HCT116 (cell line): ENCODE measurements at regions not wholly inside any gene's neighbourhood (a gene's known extent, or its start where the extent isn't known, plus 50 kb on each side); places are given as distances from the start of the nearest gene placed in this dataset.

Source experiments
- ATAC-seq: fragments of 200-7000 bp; cut with Tn5 transposase; 2 replicates; pipeline ENCODE4 v1.9.1; 2020; ENCODE audit warnings: mild to moderate bottlenecking, moderate library complexity
- BruUV-seq: library from RNA; stranded (reverse); fragments of 400-500 nt; replicated peaks from 2 replicates; lab custom pipeline; 2021; lab: Mats Ljungman, UMichigan
- CTCF ChIA-PET: fragments of 300-600 bp; sonication (Branson Sonifier 250); formaldehyde crosslinking; loops from one replicate; lab custom pipeline; 2021; ENCODE audit warnings: antibody characterized with exemption; lab: Charles Lee
- POLR2A ChIA-PET: fragments of 300-600, 350-600 bp; sonication (Branson Sonifier 250); formaldehyde crosslinking; loops from one replicate; lab custom pipeline; 2021; ENCODE audit warnings: antibody characterized with exemption; lab: Charles Lee
- RAD21 ChIA-PET, 2 experiments: fragments of 300-600 bp; sonication (Branson Sonifier 250); formaldehyde crosslinking; loops; one replicate each; lab custom pipeline; 2023; ENCODE audit warnings: low total read pairs in 2 of 2; ENCODE audit not compliant: uncharacterized antibody in 2 of 2, unreplicated experiment in 2 of 2, low non-redundant PET in 1 of 2; lab: Charles Lee
- DNase-seq: peaks from one replicate; pipeline ENCODE4 v3.0.0-alpha.2; 2010; ENCODE audit warnings: low read depth, low spot score
- H2AFZ ChIP-seq: fragments of 200-600 bp; shearing (Covaris generic), sonication (generic); 2 replicates; pipeline ENCODE4 v1.6.1; 2017; ENCODE audit warnings: low read depth, mixed run types, mixed read lengths, antibody characterized with exemption, low read length; ENCODE audit not compliant: poor library complexity, severe bottlenecking
- H3K27ac ChIP-seq: 2 replicates; pipeline ENCODE4 v1.5.1; 2012; ENCODE audit warnings: low read depth, low read length
- H3K27me3 ChIP-seq: fragments of 200-600 bp; sonication (generic); 2 replicates; pipeline ENCODE4 v1.6.1; 2016; ENCODE audit warnings: mixed run types, low read length, mixed read lengths; ENCODE audit not compliant: insufficient read depth
- H3K36me3 ChIP-seq, 2 experiments: fragments of 200-500 bp in 1 of 2; fragments of 200-600 bp in 1 of 2; sonication (Bioruptor generic) in 1 of 2; sonication (generic) in 1 of 2; 2 replicates each; pipeline versions ENCODE4 v1.5.1 to v1.6.1; 2014 to 2016; ENCODE audit warnings: low read length in 2 of 2, inconsistent platforms in 1 of 2, mixed read lengths in 1 of 2, mixed run types in 1 of 2; ENCODE audit not compliant: insufficient read depth in 2 of 2, control insufficient read depth in 1 of 2
- H3K4me1 ChIP-seq, 2 experiments: fragments of 200-600 bp in 1 of 2; sonication (generic) in 1 of 2; 2 replicates each; pipeline versions ENCODE4 v1.5.1 to v1.6.1; 2012 to 2017; ENCODE audit warnings: low read length in 2 of 2, inconsistent platforms in 1 of 2, mild to moderate bottlenecking in 1 of 2, mixed read lengths in 1 of 2, mixed run types in 1 of 2, moderate library complexity in 1 of 2; ENCODE audit not compliant: insufficient read depth in 2 of 2, control insufficient read depth in 1 of 2
- H3K4me2 ChIP-seq: fragments of 200-600 bp; sonication (generic); 2 replicates; pipeline ENCODE4 v1.6.1; 2017; ENCODE audit warnings: mixed run types, low read length, mixed read lengths
- H3K4me3 ChIP-seq, 2 experiments: fragments of 200-600 bp in 1 of 2; sonication (generic) in 1 of 2; replicated peaks in 1 of 2; 2 replicates each; pipeline ENCODE4 v1.5.1; 2011 to 2016; ENCODE audit warnings: low read length in 2 of 2, control low read depth in 1 of 2, low read depth in 1 of 2, mild to moderate bottlenecking in 1 of 2, mixed read lengths in 1 of 2, mixed run types in 1 of 2
- H3K79me2 ChIP-seq: fragments of 200-600 bp; sonication (generic); 2 replicates; pipeline ENCODE4 v1.6.1; 2017; ENCODE audit warnings: mild to moderate bottlenecking, mixed run types, low read length, moderate library complexity, mixed read lengths; ENCODE audit not compliant: insufficient read depth
- H3K9ac ChIP-seq: fragments of 200-600 bp; sonication (generic); 2 replicates; pipeline ENCODE4 v1.6.1; 2016; ENCODE audit warnings: low read length, mixed read lengths
- H3K9me2 ChIP-seq: fragments of 200-600 bp; sonication (generic), shearing (Covaris generic); 2 replicates; pipeline ENCODE4 v1.6.1; 2017; ENCODE audit warnings: mixed run types, mild to moderate bottlenecking, moderate library complexity; ENCODE audit not compliant: insufficient read depth
- H3K9me3 ChIP-seq, 2 experiments: fragments of 200-500 bp in 1 of 2; fragments of 200-600 bp in 1 of 2; sonication (Bioruptor generic) in 1 of 2; sonication (generic) in 1 of 2; 2 replicates each; pipeline ENCODE4 v1.6.1; 2014 to 2017; ENCODE audit warnings: low read length in 2 of 2, mixed read lengths in 2 of 2, inconsistent platforms in 1 of 2, low read depth in 1 of 2, mild to moderate bottlenecking in 1 of 2, mixed run types in 1 of 2, moderate library complexity in 1 of 2; ENCODE audit not compliant: control insufficient read depth in 1 of 2, insufficient read depth in 1 of 2
- H4K20me1 ChIP-seq: fragments of 200-600 bp; sonication (generic), shearing (Covaris generic); 2 replicates; pipeline ENCODE4 v1.6.1; 2017; ENCODE audit warnings: mixed run types, mild to moderate bottlenecking, moderate library complexity; ENCODE audit not compliant: insufficient read depth
- EZH2 ChIP-seq: fragments of 200-600 bp; sonication (generic); IDR thresholded peaks from 2 replicates; pipeline ENCODE4 v1.6.1; 2017; ENCODE audit warnings: antibody characterized with exemption, mixed run types
- EZH2phosphoT487 ChIP-seq: fragments of 200-600 bp; IDR thresholded peaks from 2 replicates; pipeline ENCODE4 v1.6.1; 2018; ENCODE audit warnings: antibody characterized with exemption, borderline replicate concordance
- JUND ChIP-seq: IDR thresholded peaks from 2 replicates; pipeline ENCODE4 v1.6.1; 2012
- POLR2AphosphoS5 ChIP-seq: IDR thresholded peaks from 2 replicates; pipeline ENCODE4 v1.6.1; 2011; ENCODE audit warnings: mild to moderate bottlenecking, low read depth, low read length, moderate library complexity
- RAD21 ChIP-seq: IDR thresholded peaks from 2 replicates; pipeline ENCODE4 v1.6.1; 2012; ENCODE audit warnings: low read depth, mild to moderate bottlenecking
- YY1 ChIP-seq: IDR thresholded peaks from 2 replicates; pipeline ENCODE4 v1.6.1; 2011; ENCODE audit warnings: low read length, low read depth, moderate library complexity, mild to moderate bottlenecking; ENCODE audit not compliant: insufficient replicate concordance; ENCODE audit errors: extremely low read depth
- ZBTB33 ChIP-seq: IDR thresholded peaks from 2 replicates; pipeline ENCODE4 v1.6.1; 2011; ENCODE audit warnings: mild to moderate bottlenecking, low read length, moderate library complexity; ENCODE audit not compliant: insufficient replicate concordance; ENCODE audit errors: extremely low read depth
- intact Hi-C: fragments of 100-400 bp; cut with micrococcal nuclease; formaldehyde crosslinking; loops from 2 replicates; pipeline ENCODE4 v1.10.0; 2022

- H3K9ac ChIP-seq: no peak overlapping the region
- ATAC-seq (no peak), DNase-seq (no peak)
- H3K9me2 ChIP-seq: no peaks in the 10 kb centered on the region
- H3K4me2 ChIP-seq: no peak overlapping the region
- H3K36me3 ChIP-seq: no peaks in the 10 kb centered on the region
- no peaks in the 10 kb centered on the region for H3K27me3 ChIP-seq
- H2AFZ ChIP-seq: no peak overlapping the region
- H3K27ac ChIP-seq: no peak overlapping the region
- H3K79me2 ChIP-seq: no peaks in the 10 kb centered on the region
- H4K20me1 ChIP-seq: no peaks in the 10 kb centered on the region
- no TSS peak for BruUV-seq
- RAD21 ChIA-PET: no interaction called here
- POLR2A ChIA-PET: no interaction called here
- TF ChIP-seq RAD21 (no peak), ZBTB33 (no peak), EZH2 (no peak), YY1 (no peak), JUND (no peak), EZH2phosphoT487 (no peak), POLR2AphosphoS5 (no peak)
- no peak overlapping the region for H3K4me3 ChIP-seq
- no peaks in the 10 kb centered on the region for H3K9me3 ChIP-seq
- intact Hi-C loops: no loop called here
- peaks cover 3 to 16% of the 10 kb centered on the region in 2 experiments; a peak in 3 of 4 replicates for H3K4me1 ChIP-seq
- CTCF ChIA-PET: interaction anchor here (1.1 kb wide), 1 partner anchor 68 kb away, joined by 3 read pairs; no protein-coding TSS in a partner anchor
Measured at GRCh38 chr15:73805504-73806089, 52.4 kb upstream of the INSYN1 start.
